Ovary (tissue), 7 donors: ENCODE measurements at regions not wholly inside any gene's neighbourhood (a gene's known extent, or its start where the extent isn't known, plus 50 kb on each side); places are given as distances from the start of the nearest gene placed in this dataset.

ENCODE experiments used
- DNase-seq, 5 donors: peaks; one replicate each; pipeline ENCODE4 v3.0.0-alpha.2; 2019 to 2020
- H3K27ac ChIP-seq, 2 donors: fragments of 200-600 bp; one replicate each; pipeline versions ENCODE4 v1.5.1 to v1.8.0; 2019 to 2022
- H3K27me3 ChIP-seq: fragments of 200-600 bp; one replicate; pipeline ENCODE4 v1.8.0; 2022
- H3K36me3 ChIP-seq: fragments of 200-600 bp; sonication (generic); one replicate; pipeline ENCODE4 v1.5.1; 2019
- H3K4me1 ChIP-seq: one replicate; pipeline ENCODE4 v1.8.1; 2013; ENCODE audit warnings: mild to moderate bottlenecking, moderate library complexity; ENCODE audit not compliant: insufficient read depth
- H3K4me3 ChIP-seq: fragments of 200-600 bp; sonication (generic); one replicate; pipeline ENCODE4 v1.5.1; 2017
- H3K9me3 ChIP-seq, 2 donors: fragments of 200-600 bp in 1 of 2; sonication (generic) in 1 of 2; one replicate each; pipeline versions ENCODE4 v1.5.1 to v1.8.1; 2013 to 2019; ENCODE audit warnings: mild to moderate bottlenecking in 1 of 2, moderate library complexity in 1 of 2
- EP300 ChIP-seq: sonication (generic); formaldehyde crosslinking; IDR thresholded peaks from one replicate; pipeline ENCODE4 v1.6.1; 2017; ENCODE audit warnings: antibody characterized with exemption
- POLR2A ChIP-seq: fragments of 450-650 bp; IDR thresholded peaks from one replicate; pipeline ENCODE4 v1.6.1; 2017; ENCODE audit warnings: antibody characterized with exemption, mild to moderate bottlenecking, moderate library complexity
- WGBS, 3 donors: extraction: QIAGEN DNeasy Blood & Tissue Kit in 1 of 3; methylation state at CpG; one replicate each; pipeline versions ENCODE4 v1.1.5 to v1.1.7; 2013 to 2017; 5-methylcytosine and 5-hydroxymethylcytosine counted together
- intact Hi-C, 4 donors: fragments of 100-400 bp; cut with DNase I; formaldehyde crosslinking; loops; one replicate each; pipeline versions ENCODE4 v1.11.0 to v1.15.1; 2022 to 2023
- TF ChIP-seq, protein P1 (sequence below), 3 donors: fragments of 450-650 bp in 2 of 3; fragments of 200-600 bp in 1 of 3; IDR thresholded peaks; one replicate each; pipeline versions ENCODE4 v1.5.1 to v1.8.0; 2016 to 2022; ENCODE audit warnings: antibody characterized with exemption in 3 of 3, mild to moderate bottlenecking in 1 of 3
- donor health status: DM: no; HTN: no; CAD: no; lungs with moderate emphysema.
- donor health status: DM: no; HTN: no; CAD: no.
- donor health status: Bipolar disorder and iron deficiency.
- donor health status: DM: no; HTN: no; CAD: no.
- donor health status: DM: yes; HTN: yes; CAD: no.

GRCh38 chr3:19668163-19668562 lies 265.9 kb downstream of the EFHB start:
- no peaks in the 10 kb centered on the region for H3K27me3 ChIP-seq
- H3K4me1 ChIP-seq = no peaks in the 10 kb centered on the region
- WGBS, 3 donors = 74 to 83% (median 81%) methylated on average over 2 of the region's 2 CpGs
- no peak overlapping the region for H3K27ac ChIP-seq
- no peaks in the 10 kb centered on the region for H3K9me3 ChIP-seq
- TF ChIP-seq EP300 = no peak
- TF ChIP-seq, protein P1, sequence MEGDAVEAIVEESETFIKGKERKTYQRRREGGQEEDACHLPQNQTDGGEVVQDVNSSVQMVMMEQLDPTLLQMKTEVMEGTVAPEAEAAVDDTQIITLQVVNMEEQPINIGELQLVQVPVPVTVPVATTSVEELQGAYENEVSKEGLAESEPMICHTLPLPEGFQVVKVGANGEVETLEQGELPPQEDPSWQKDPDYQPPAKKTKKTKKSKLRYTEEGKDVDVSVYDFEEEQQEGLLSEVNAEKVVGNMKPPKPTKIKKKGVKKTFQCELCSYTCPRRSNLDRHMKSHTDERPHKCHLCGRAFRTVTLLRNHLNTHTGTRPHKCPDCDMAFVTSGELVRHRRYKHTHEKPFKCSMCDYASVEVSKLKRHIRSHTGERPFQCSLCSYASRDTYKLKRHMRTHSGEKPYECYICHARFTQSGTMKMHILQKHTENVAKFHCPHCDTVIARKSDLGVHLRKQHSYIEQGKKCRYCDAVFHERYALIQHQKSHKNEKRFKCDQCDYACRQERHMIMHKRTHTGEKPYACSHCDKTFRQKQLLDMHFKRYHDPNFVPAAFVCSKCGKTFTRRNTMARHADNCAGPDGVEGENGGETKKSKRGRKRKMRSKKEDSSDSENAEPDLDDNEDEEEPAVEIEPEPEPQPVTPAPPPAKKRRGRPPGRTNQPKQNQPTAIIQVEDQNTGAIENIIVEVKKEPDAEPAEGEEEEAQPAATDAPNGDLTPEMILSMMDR (IDR thresholded peaks at IDR 0.05) = no peak
- no peak for TF ChIP-seq POLR2A
- no peak for DNase-seq
- H3K36me3 ChIP-seq = no peaks in the 10 kb centered on the region
- H3K4me3 ChIP-seq = no peak overlapping the region
- intact Hi-C loops = no loop called here

- Histone ChIP-seq H3K27me3 (no peaks in the 10 kb centered on the region), H3K4me1 (no peaks in the 10 kb centered on the region), H3K9me3 (no peaks in the 10 kb centered on the region), H3K4me3 (no peak overlapping the region), H3K27ac (no peak overlapping the region), H3K36me3 (no peaks in the 10 kb centered on the region)
- DNase-seq = no peak
- 83 to 91% (median 88%) methylated on average over 6 of the region's 6 CpGs for WGBS, 3 donors
- TF ChIP-seq POLR2A (no peak), EP300 (no peak)
- TF ChIP-seq, protein P1 (IDR thresholded peaks at IDR 0.05) = no peak
- intact Hi-C loops = no loop called here
Observed at GRCh38 chr3:19662486-19662885, 271.5 kb downstream of the EFHB start.

DNA sequence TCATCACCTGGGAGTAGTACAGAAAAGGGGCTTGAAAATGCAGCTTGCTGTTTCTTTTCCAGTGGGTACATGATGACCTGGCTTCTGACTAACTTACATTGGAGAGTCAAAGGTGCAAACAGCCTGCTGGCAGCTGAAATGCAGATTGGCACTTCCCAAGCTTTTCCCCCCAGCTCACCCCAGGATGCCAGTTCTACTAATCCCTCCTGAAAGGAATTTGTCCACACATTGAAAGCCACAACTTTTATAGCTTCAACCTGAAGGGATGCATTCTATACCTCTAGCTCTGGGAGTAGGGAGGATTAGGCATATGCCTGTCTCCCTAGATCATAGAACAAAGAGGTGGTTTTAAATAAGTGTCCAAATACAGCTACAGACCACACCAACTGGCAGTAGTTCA lies 281.7 kb downstream of the EFHB start:
- H3K4me1 ChIP-seq = no peaks in the 10 kb centered on the region
- DNase-seq = no peak
- H3K27me3 ChIP-seq = no peaks in the 10 kb centered on the region
- TF ChIP-seq EP300 (no peak), POLR2A (no peak)
- TF ChIP-seq, protein P1 (IDR thresholded peaks at IDR 0.05) = no peak
- H3K9me3 ChIP-seq = peaks cover 0 to 3% of the 10 kb centered on the region in 2 donors
- intact Hi-C loops = no loop called here
- no peaks in the 10 kb centered on the region for H3K36me3 ChIP-seq
- H3K4me3 ChIP-seq = no peak overlapping the region
- no peak overlapping the region for H3K27ac ChIP-seq

DNA sequence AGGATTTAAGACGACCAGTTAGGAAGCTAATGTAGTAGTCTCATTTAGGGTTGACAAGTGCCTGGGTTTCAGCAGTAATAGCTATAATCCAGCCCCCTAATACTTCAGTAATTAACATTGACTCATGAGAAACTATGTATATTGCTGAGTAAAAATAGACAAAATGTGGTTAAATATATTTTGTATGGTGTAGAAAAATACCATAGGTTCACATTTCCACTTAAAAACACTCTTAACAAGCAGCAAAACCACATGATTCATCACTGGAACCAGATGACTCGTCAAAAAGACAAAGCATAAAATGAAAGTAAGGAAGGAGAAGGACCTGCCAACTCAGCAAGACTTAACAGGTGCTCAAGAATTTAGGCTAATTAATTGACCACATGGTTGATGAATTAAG lies 288.9 kb downstream of the EFHB start:
- Histone ChIP-seq H3K27ac (no peak overlapping the region), H3K4me3 (no peak overlapping the region), H3K27me3 (no peaks in the 10 kb centered on the region), H3K36me3 (no peaks in the 10 kb centered on the region), H3K9me3 (no peaks in the 10 kb centered on the region), H3K4me1 (no peaks in the 10 kb centered on the region)
- no peak for DNase-seq
- TF ChIP-seq EP300 = no peak
- no peak for TF ChIP-seq POLR2A
- TF ChIP-seq, protein P1 (IDR thresholded peaks at IDR 0.05) = no peak
- WGBS, 3 donors = 58 to 73% (median 72%) methylated on average over 2 of the region's 2 CpGs
- intact Hi-C loops = no loop called here

- H3K36me3 ChIP-seq = no peaks in the 10 kb centered on the region
- H3K9me3 ChIP-seq = no peaks in the 10 kb centered on the region
- no peak overlapping the region for H3K4me3 ChIP-seq
- no peaks in the 10 kb centered on the region for H3K27me3 ChIP-seq
- no peak for TF ChIP-seq EP300
- TF ChIP-seq POLR2A = no peak
- TF ChIP-seq, protein P1 (IDR thresholded peaks at IDR 0.05) = no peak
- no peak overlapping the region for H3K27ac ChIP-seq
- intact Hi-C loops = no loop called here
- 63 to 85% (median 84%) methylated on average over 2 of the region's 2 CpGs for WGBS, 3 donors
- DNase-seq = no peak
- no peaks in the 10 kb centered on the region for H3K4me1 ChIP-seq
Observed at GRCh38 chr3:19644405-19644804, 289.6 kb downstream of the EFHB start.
